ENCODE measurements at regions not wholly inside any gene's neighbourhood (a gene's known extent, or its start where the extent isn't known, plus 50 kb on each side); places are given as distances from the start of the nearest gene placed in this dataset.

- no peak for TF ChIP-seq CTCF (conservative IDR thresholded peaks at IDR 0.05; ENCODE audit: low read length)
- no peak for TF ChIP-seq EZH2phosphoT487 (IDR thresholded peaks at IDR 0.05; ENCODE audit: borderline replicate concordance, low read depth, low read length)
Measured at GRCh38 chr5:6948562-6948961, 235.3 kb downstream of the TENT4A start.
